GM12875 (cell line): ENCODE measurements at regions not wholly inside any gene's neighbourhood (a gene's known extent, or its start where the extent isn't known, plus 50 kb on each side); places are given as distances from the start of the nearest gene placed in this dataset.

Experiments
- H3K4me3 ChIP-seq: one replicate; pipeline ENCODE4 v1.5.1; 2011; ENCODE audit warnings: low read depth, low read length, control low read depth
- CTCF ChIP-seq: IDR thresholded peaks from 2 replicates; pipeline ENCODE4 v1.5.1; 2011; ENCODE audit warnings: low read depth, mild to moderate bottlenecking, control low read depth, inconsistent platforms, low read length, moderate library complexity, borderline replicate concordance; ENCODE audit not compliant: insufficient read depth

- TF ChIP-seq CTCF = no peak
- H3K4me3 ChIP-seq = no peak overlapping the region
Observed at GRCh38 chr15:35196273-35196672, 111.2 kb upstream of the NANOGP8 start.

- no peak for TF ChIP-seq CTCF
- H3K4me3 ChIP-seq = no peak overlapping the region
Observed at GRCh38 chr15:35195649-35196048, 110.6 kb upstream of the NANOGP8 start.

- TF ChIP-seq CTCF = no peak
Observed at GRCh38 chr15:35195031-35195430, 109.9 kb upstream of the NANOGP8 start.

GRCh38 chr15:35194296-35194695 is 109.2 kb upstream of the NANOGP8 start:
- no peak overlapping the region for H3K4me3 ChIP-seq
- TF ChIP-seq CTCF = no peak

More at GRCh38 chr15:35195031-35195430, 109.9 kb upstream of the NANOGP8 start:
- no peak overlapping the region for H3K4me3 ChIP-seq

- TF ChIP-seq CTCF = no peak
Observed at GRCh38 chr15:35191783-35192182, 106.7 kb upstream of the NANOGP8 start.

GRCh38 chr15:35186346-35186745 is 101.3 kb upstream of the NANOGP8 start:
- no peak for TF ChIP-seq CTCF
- no peak overlapping the region for H3K4me3 ChIP-seq

More at GRCh38 chr15:35191783-35192182, 106.7 kb upstream of the NANOGP8 start:
- H3K4me3 ChIP-seq = no peak overlapping the region

- no peak overlapping the region for H3K4me3 ChIP-seq
- TF ChIP-seq CTCF = no peak
Observed at GRCh38 chr15:35184646-35185045, 99.6 kb upstream of the NANOGP8 start.
